ENCODE measurements at regions not wholly inside any gene's neighbourhood (a gene's known extent, or its start where the extent isn't known, plus 50 kb on each side); places are given as distances from the start of the nearest gene placed in this dataset.
A peak's percentile ranks its signal among the peaks of the same experiment; 100 is the strongest.

- H3K27ac ChIP-seq = peak overlapping the region; percentile 59 to 75
- ATAC-seq (replicated peaks in 6 of 8) = no peak
- in situ Hi-C loops (cut with MboI; ENCODE audit: low pct_unique_long_range_greater_than_20kb in 2 of 9, low sequenced_read_pairs in 9 of 9, unreplicated experiment in 9 of 9) = loop anchor here in 1 of 9 experiments (25.0 kb wide), 1 partner anchor 136 kb away; the partner anchor contains the start of gene CIBAR2
- WGBS, 10 experiments = 70 to 100% (median 93%) methylated on average over 1 to 5 of the region's 5 CpGs; no CpG with 5 or more reads in 3 of the 10 experiments
- peaks cover 39 to 48% of the 10 kb centered on the region in 2 donors for H3K4me1 ChIP-seq (replicated peaks in 1 of 2)
- H3K4me3 ChIP-seq = no peak overlapping the region
Measured at GRCh38 chr16:85248342-85248741, 136.1 kb upstream of the CIBAR2 start.

- no peak for ATAC-seq (replicated peaks in 6 of 8)
- WGBS, 10 experiments = 78 to 100% (median 100%) methylated on average over 1 to 6 of the region's 7 CpGs; no CpG with 5 or more reads in 5 of the 10 experiments
- in situ Hi-C loops (cut with MboI; ENCODE audit: low pct_unique_long_range_greater_than_20kb in 2 of 9, low sequenced_read_pairs in 9 of 9, unreplicated experiment in 9 of 9) = loop anchor here in 1 of 9 experiments (25.0 kb wide), 1 partner anchor 137 kb away; the partner anchor contains the start of gene CIBAR2
- Histone ChIP-seq H3K27ac (peak overlapping the region in 1 of 2 donors; percentile 59), H3K4me3 (no peak overlapping the region), H3K4me1 (replicated peaks in 1 of 2) (peaks cover 41 to 50% of the 10 kb centered on the region in 2 donors)
Measured at GRCh38 chr16:85248857-85249256, 136.6 kb upstream of the CIBAR2 start.

GRCh38 chr16:85249418-85250146, 137.3 kb upstream of the CIBAR2 start:
- no peak for ATAC-seq (replicated peaks in 6 of 8)
- 80 to 100% (median 93%) methylated on average over 1 to 4 of the region's 31 CpGs; no CpG with 5 or more reads in 6 of the 10 experiments for WGBS, 10 experiments
- in situ Hi-C loops (cut with MboI; ENCODE audit: low pct_unique_long_range_greater_than_20kb in 2 of 9, low sequenced_read_pairs in 9 of 9, unreplicated experiment in 9 of 9) = loop anchor here in 3 of 9 experiments (25.0 kb wide), 2 partner anchors 137 to 363 kb away; partner anchors contain the start of genes GSE1 (in 2 of the 3) and CIBAR2 (in 1 of the 3)
- Histone ChIP-seq H3K4me3 (no peak overlapping the region), H3K4me1 (replicated peaks in 1 of 2) (peaks cover 41 to 50% of the 10 kb centered on the region in 2 donors), H3K27ac (no peak overlapping the region)

GRCh38 chr16:85250147-85250463, 137.8 kb upstream of the CIBAR2 start:
- Histone ChIP-seq H3K4me3 (no peak overlapping the region), H3K27ac (no peak overlapping the region), H3K4me1 (replicated peaks in 1 of 2) (peaks cover 41 to 49% of the 10 kb centered on the region in 2 donors)
- no peak for ATAC-seq (replicated peaks in 6 of 8)
- 80% methylated on average over 2 of the region's 13 CpGs; no CpG with 5 or more reads in 9 of the 10 experiments for WGBS, 10 experiments
- in situ Hi-C loops (cut with MboI; ENCODE audit: low pct_unique_long_range_greater_than_20kb in 2 of 9, low sequenced_read_pairs in 9 of 9, unreplicated experiment in 9 of 9) = loop anchor here in 2 of 9 experiments (25.0 kb wide), 1 partner anchor 362 kb away; the partner anchor contains the start of gene GSE1 (in 2 of the 2)

- Histone ChIP-seq H3K27ac (no peak overlapping the region), H3K4me1 (replicated peaks in 1 of 2) (peaks cover 41 to 43% of the 10 kb centered on the region in 2 donors), H3K4me3 (no peak overlapping the region)
- WGBS, 10 experiments = 90 to 100% (median 98%) methylated on average over 2 to 8 of the region's 14 CpGs; no CpG with 5 or more reads in 7 of the 10 experiments
- no peak for ATAC-seq (replicated peaks in 6 of 8)
- in situ Hi-C loops (cut with MboI; ENCODE audit: low pct_unique_long_range_greater_than_20kb in 2 of 9, low sequenced_read_pairs in 9 of 9, unreplicated experiment in 9 of 9) = loop anchor here in 2 of 9 experiments (25.0 kb wide), 1 partner anchor 362 kb away; the partner anchor contains the start of gene GSE1 (in 2 of the 2)
Measured at GRCh38 chr16:85250609-85251223, 138.4 kb upstream of the CIBAR2 start.

GRCh38 chr16:85251225-85251760, 139.0 kb upstream of the CIBAR2 start:
- in situ Hi-C loops (cut with MboI; ENCODE audit: low pct_unique_long_range_greater_than_20kb in 2 of 9, low sequenced_read_pairs in 9 of 9, unreplicated experiment in 9 of 9) = loop anchor here in 2 of 9 experiments (25.0 kb wide), 1 partner anchor 361 kb away; the partner anchor contains the start of gene GSE1 (in 2 of the 2)
- no peak for ATAC-seq (replicated peaks in 6 of 8)
- Histone ChIP-seq H3K4me1 (replicated peaks in 1 of 2) (peaks cover 40 to 41% of the 10 kb centered on the region in 2 donors), H3K27ac (no peak overlapping the region), H3K4me3 (no peak overlapping the region)
- 100% methylated on average over 1 to 4 of the region's 21 CpGs; no CpG with 5 or more reads in 7 of the 10 experiments for WGBS, 10 experiments

- 83 to 100% (median 100%) methylated on average over 2 to 6 of the region's 14 CpGs; no CpG with 5 or more reads in 3 of the 10 experiments for WGBS, 10 experiments
- Histone ChIP-seq H3K27ac (peak overlapping the region in 1 of 2 donors; percentile 32), H3K4me3 (no peak overlapping the region), H3K4me1 (replicated peaks in 1 of 2) (peaks cover 36 to 41% of the 10 kb centered on the region in 2 donors)
- no peak for ATAC-seq (replicated peaks in 6 of 8)
- in situ Hi-C loops (cut with MboI; ENCODE audit: low pct_unique_long_range_greater_than_20kb in 2 of 9, low sequenced_read_pairs in 9 of 9, unreplicated experiment in 9 of 9) = loop anchor here in 2 of 9 experiments (25.0 kb wide), 1 partner anchor 360 kb away; the partner anchor contains the start of gene GSE1 (in 2 of the 2)
Measured at GRCh38 chr16:85252014-85252413, 139.7 kb upstream of the CIBAR2 start.

- H3K27ac ChIP-seq = peak overlapping the region in 1 of 2 donors; percentile 32
- no peak overlapping the region for H3K4me3 ChIP-seq
- peaks cover 32 to 36% of the 10 kb centered on the region in 2 donors for H3K4me1 ChIP-seq (replicated peaks in 1 of 2)
- ATAC-seq (replicated peaks in 6 of 8) = no peak
- in situ Hi-C loops (cut with MboI; ENCODE audit: low pct_unique_long_range_greater_than_20kb in 2 of 9, low sequenced_read_pairs in 9 of 9, unreplicated experiment in 9 of 9) = loop anchor here in 2 of 9 experiments (25.0 kb wide), 1 partner anchor 360 kb away; the partner anchor contains the start of gene GSE1 (in 2 of the 2)
- 48 to 100% methylated on average over 1 to 4 of the region's 9 CpGs; no CpG with 5 or more reads in 8 of the 10 experiments for whole genome bisulfite sequencing, 10 experiments
Measured at GRCh38 chr16:85252461-85252860, 140.2 kb upstream of the CIBAR2 start.

- peak; percentile 87 to 97 (median 88) for ATAC-seq (replicated peaks in 6 of 8)
- no peak overlapping the region for H3K27ac ChIP-seq
- 33 to 100% (median 70%) methylated on average over 1 to 6 of the region's 22 CpGs; no CpG with 5 or more reads in 2 of the 10 experiments for WGBS, 10 experiments
- peaks cover 29 to 35% of the 10 kb centered on the region in 2 donors for H3K4me1 ChIP-seq (replicated peaks in 1 of 2)
- no peak overlapping the region for H3K4me3 ChIP-seq
- in situ Hi-C loops (cut with MboI; ENCODE audit: low pct_unique_long_range_greater_than_20kb in 2 of 9, low sequenced_read_pairs in 9 of 9, unreplicated experiment in 9 of 9) = loop anchor here in 2 of 9 experiments (25.0 kb wide), 1 partner anchor 359 kb away; the partner anchor contains the start of gene GSE1 (in 2 of the 2)
Measured at GRCh38 chr16:85253084-85253941, 141.0 kb upstream of the CIBAR2 start.

GRCh38 chr16:85254051-85254450, 141.8 kb upstream of the CIBAR2 start:
- Histone ChIP-seq H3K27ac (no peak overlapping the region), H3K4me3 (no peak overlapping the region), H3K4me1 (replicated peaks in 1 of 2) (peaks cover 32 to 38% of the 10 kb centered on the region in 2 donors)
- in situ Hi-C loops (cut with MboI; ENCODE audit: low pct_unique_long_range_greater_than_20kb in 2 of 9, low sequenced_read_pairs in 9 of 9, unreplicated experiment in 9 of 9) = loop anchor here in 2 of 9 experiments (25.0 kb wide), 1 partner anchor 358 kb away; the partner anchor contains the start of gene GSE1 (in 2 of the 2)
- no peak for ATAC-seq (replicated peaks in 6 of 8)
- WGBS, 10 experiments = 76 to 100% (median 93%) methylated on average over 2 to 5 of the region's 9 CpGs; no CpG with 5 or more reads in 5 of the 10 experiments

GRCh38 chr16:85254921-85255320, 142.6 kb upstream of the CIBAR2 start:
- H3K4me1 ChIP-seq (replicated peaks in 1 of 2) = peaks cover 40 to 47% of the 10 kb centered on the region in 2 donors
- no peak for ATAC-seq (replicated peaks in 6 of 8)
- WGBS, 10 experiments = 87% methylated on average over 3 of the region's 24 CpGs; no CpG with 5 or more reads in 9 of the 10 experiments
- no peak overlapping the region for H3K4me3 ChIP-seq
- in situ Hi-C loops (cut with MboI; ENCODE audit: low pct_unique_long_range_greater_than_20kb in 2 of 9, low sequenced_read_pairs in 9 of 9, unreplicated experiment in 9 of 9) = loop anchor here in 2 of 9 experiments (25.0 kb wide), 1 partner anchor 357 kb away; the partner anchor contains the start of gene GSE1 (in 2 of the 2)
- no peak overlapping the region for H3K27ac ChIP-seq

Measured in motor neuron (in vitro differentiated cells).